Stimulated activated CD4-positive, alpha-beta T cell treated with anti-CD3 and anti-CD28 coated beads, Interleukin-4, amount 100 ng/mL, for 48 hours (primary cell): ENCODE measurements at regions not wholly inside any gene's neighbourhood (a gene's known extent, or its start where the extent isn't known, plus 50 kb on each side); places are given as distances from the start of the nearest gene placed in this dataset.

Experiments
- DNase-seq, 2 donors: peaks; one replicate each; pipeline ENCODE4 v3.0.0-alpha.2; 2020; ENCODE audit warnings: low read depth in 2 of 2

GRCh38 chr13:99436686-99437416 is 64.4 kb upstream of the TM9SF2 start:
- peak; percentile 92 to 95 for DNase-seq

DNA sequence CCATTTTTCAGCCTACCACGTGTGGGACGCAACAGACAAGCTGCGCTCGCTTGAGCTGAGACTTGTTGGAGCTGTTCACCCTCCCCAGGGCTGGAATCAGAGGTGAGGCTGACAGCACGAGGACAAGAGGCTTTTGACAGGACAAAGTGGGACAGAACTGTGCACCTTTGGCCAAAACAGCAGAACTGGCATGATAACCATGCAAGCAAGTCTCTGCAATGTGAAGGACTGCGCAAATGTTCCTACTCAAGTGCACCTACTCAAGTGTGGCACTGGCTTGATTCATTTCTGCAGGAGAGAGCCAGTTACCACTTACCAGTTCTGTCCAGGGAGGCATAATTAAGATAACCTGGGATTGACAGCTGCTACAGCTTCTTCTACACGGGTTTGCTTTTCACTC is 62.2 kb upstream of the TM9SF2 start:
- no peak for DNase-seq

DNA sequence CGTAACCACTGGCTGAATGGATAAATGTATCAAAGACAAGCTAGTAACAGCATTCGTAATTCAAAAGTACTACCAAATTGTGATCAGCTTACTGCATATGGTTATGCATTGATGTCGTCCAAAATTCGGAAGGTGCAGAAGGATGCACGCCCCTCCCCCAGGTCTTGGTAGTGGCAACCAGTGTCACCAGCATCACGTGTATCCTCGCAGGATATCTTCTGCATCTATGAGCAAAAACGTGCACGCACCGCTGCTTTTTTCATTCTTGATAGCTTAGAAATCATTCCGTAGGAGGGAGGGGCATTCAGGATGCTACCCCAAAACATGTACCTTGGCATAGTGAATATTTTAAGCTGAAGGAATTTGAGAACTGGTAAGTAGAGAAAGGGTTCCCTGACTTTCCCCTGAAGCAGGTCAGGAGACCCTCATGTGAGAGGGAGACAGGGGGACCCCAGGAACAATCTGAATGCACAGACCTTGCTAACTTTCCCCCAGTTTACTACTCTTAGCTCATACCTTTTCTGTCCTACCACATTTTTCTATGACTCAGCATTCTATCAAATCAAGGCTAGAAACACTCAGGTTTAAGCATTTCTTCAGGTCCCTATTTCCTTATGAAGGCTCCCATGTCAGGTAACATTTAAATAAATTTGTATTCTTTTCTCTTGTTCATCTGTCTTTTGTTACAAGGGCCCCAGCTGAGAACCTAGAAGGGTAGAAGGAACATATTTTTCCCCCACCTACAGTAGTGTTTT is 61.2 kb upstream of the TM9SF2 start:
- no peak for DNase-seq

- DNase-seq = no peak
Observed at GRCh38 chr13:99442273-99442895, 58.9 kb upstream of the TM9SF2 start.

GRCh38 chr13:99446242-99446641 is 55.0 kb upstream of the TM9SF2 start:
- DNase-seq = no peak

- no peak for DNase-seq
Observed at GRCh38 chr13:99448546-99448945, 52.7 kb upstream of the TM9SF2 start.

DNA sequence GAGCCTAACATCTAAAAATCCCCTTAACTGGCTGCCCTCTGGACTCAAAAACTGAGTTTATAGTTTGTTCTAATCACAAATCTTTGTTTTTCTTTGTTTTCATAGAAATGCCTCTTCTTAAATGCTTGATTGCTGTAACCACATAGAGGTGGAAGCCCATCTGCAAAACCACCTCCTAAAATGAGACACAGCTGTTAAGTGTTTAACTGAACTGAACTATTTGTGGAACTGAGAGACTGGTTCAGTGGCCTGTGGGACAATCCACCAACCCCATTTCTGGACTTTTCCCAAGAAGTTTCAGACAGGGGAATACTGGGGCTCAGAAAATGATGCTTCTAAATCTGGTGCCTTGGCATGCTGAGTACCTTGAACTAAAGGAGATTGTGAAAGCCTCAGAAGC is 50.9 kb upstream of the TM9SF2 start:
- no peak for DNase-seq
